Retinal pigment epithelial cell (primary cell): ENCODE measurements at regions not wholly inside any gene's neighbourhood (a gene's known extent, or its start where the extent isn't known, plus 50 kb on each side); places are given as distances from the start of the nearest gene placed in this dataset.

Source experiments
- DNase-seq: peaks from one replicate; pipeline ENCODE4 v3.0.0-alpha.2; 2010; ENCODE audit warnings: low read depth
- H3K4me3 ChIP-seq: 2 replicates; pipeline ENCODE4 v1.5.1; 2011; ENCODE audit warnings: mild to moderate bottlenecking, low read length, control low read depth, moderate library complexity
- CTCF ChIP-seq: conservative IDR thresholded peaks from 2 replicates; pipeline ENCODE4 v1.5.1; 2011; ENCODE audit warnings: low read depth, low read length, control low read depth, inconsistent platforms

- no peak overlapping the region for H3K4me3 ChIP-seq
- no peak for DNase-seq
- no peak for TF ChIP-seq CTCF
These were observed 434.4 kb upstream of the RGPD4 start for GRCh38 chr2:107392241-107392704.

- H3K4me3 ChIP-seq = no peak overlapping the region
- DNase-seq = no peak
- no peak for TF ChIP-seq CTCF
These were observed 433.2 kb upstream of the RGPD4 start for GRCh38 chr2:107393516-107393915.

- TF ChIP-seq CTCF = no peak
- no peak overlapping the region for H3K4me3 ChIP-seq
- DNase-seq = no peak
These were observed 428.0 kb upstream of the RGPD4 start for GRCh38 chr2:107398683-107399082.

GRCh38 chr2:107402330-107402729, 424.4 kb upstream of the RGPD4 start:
- no peak for DNase-seq
- H3K4me3 ChIP-seq = no peak overlapping the region
- no peak for TF ChIP-seq CTCF

- DNase-seq = no peak
These were observed 421.4 kb upstream of the RGPD4 start for GRCh38 chr2:107405261-107405660.

GRCh38 chr2:107407017-107407416, 419.7 kb upstream of the RGPD4 start:
- H3K4me3 ChIP-seq = no peak overlapping the region
- TF ChIP-seq CTCF = no peak
- no peak for DNase-seq

More at GRCh38 chr2:107405261-107405660, 421.4 kb upstream of the RGPD4 start:
- no peak overlapping the region for H3K4me3 ChIP-seq
- TF ChIP-seq CTCF = no peak

GRCh38 chr2:107407974-107408373, 418.7 kb upstream of the RGPD4 start:
- DNase-seq = no peak
- no peak overlapping the region for H3K4me3 ChIP-seq
- no peak for TF ChIP-seq CTCF
